Activated T-cell treated with anti-CD3 and anti-CD28 coated beads, Interleukin-2, amount 50 U/mL, for 72 hours (primary cell): ENCODE measurements at regions not wholly inside any gene's neighbourhood (a gene's known extent, or its start where the extent isn't known, plus 50 kb on each side); places are given as distances from the start of the nearest gene placed in this dataset.
"Not testable (repeated sequence)": the region's sequence is repeated elsewhere in the genome, so short reads cannot be mapped to it uniquely, and the experiment has no call there.

Experiments used
- ATAC-seq, 2 donors: fragments of 150-1000 bp; cut with Tn5 transposase; replicated peaks in 1 of 2; 2 replicates each; pipeline ENCODE4 v1.10.0; 2021; ENCODE audit warnings: moderate library complexity in 2 of 2, mild to moderate bottlenecking in 1 of 2
- DNase-seq, 2 donors: peaks; one replicate each; pipeline ENCODE4 v3.0.0; 2021 to 2022; ENCODE audit warnings: mixed read lengths in 1 of 2
- H3K27ac Mint-ChIP-seq: one replicate; pipeline ENCODE4 v1.8.0; 2022; ENCODE audit warnings: mild to moderate bottlenecking, moderate library complexity, mixed read lengths
- H3K27me3 Mint-ChIP-seq: one replicate; pipeline ENCODE4 v1.8.0; 2022; ENCODE audit warnings: low read depth, mixed read lengths
- H3K36me3 Mint-ChIP-seq, 2 donors: one replicate each; pipeline ENCODE4 v1.8.0; 2022; ENCODE audit warnings: mixed read lengths in 2 of 2, mild to moderate bottlenecking in 1 of 2; ENCODE audit not compliant: insufficient read depth in 2 of 2
- H3K4me1 Mint-ChIP-seq: one replicate; pipeline ENCODE4 v1.8.0; 2022; ENCODE audit warnings: low read depth, mixed read lengths
- H3K4me3 Mint-ChIP-seq, 2 donors: one replicate each; pipeline ENCODE4 v1.8.0; 2022; ENCODE audit warnings: mild to moderate bottlenecking in 2 of 2, mixed read lengths in 2 of 2, moderate library complexity in 2 of 2
- H3K9me3 Mint-ChIP-seq, 2 donors: one replicate each; pipeline ENCODE4 v1.8.0; 2022; ENCODE audit warnings: mixed read lengths in 2 of 2

GRCh38 chr13:65725006-65725405 lies 1505.1 kb downstream of the PCDH9 start:
- H3K36me3 Mint-ChIP-seq: no peaks in the 10 kb centered on the region

GRCh38 chr13:65724226-65724625 lies 1505.9 kb downstream of the PCDH9 start:
- Mint-ChIP-seq H3K27ac (no peak overlapping the region), H3K9me3 (peaks cover 3% of the 10 kb centered on the region in 2 donors), H3K4me3 (no peak overlapping the region), H3K36me3 (no peaks in the 10 kb centered on the region), H3K27me3 (no peaks in the 10 kb centered on the region), H3K4me1 (no peaks in the 10 kb centered on the region)
- no peak for ATAC-seq
- no peak for DNase-seq

More at GRCh38 chr13:65725006-65725405, 1505.1 kb downstream of the PCDH9 start:
- Mint-ChIP-seq H3K27me3 (no peaks in the 10 kb centered on the region), H3K4me3 (no peak overlapping the region), H3K9me3 (no peaks in the 10 kb centered on the region), H3K27ac (no peak overlapping the region), H3K4me1 (no peaks in the 10 kb centered on the region)
- DNase-seq (no peak), ATAC-seq (no peak)

- Mint-ChIP-seq H3K36me3 (peaks cover 0 to 3% of the 10 kb centered on the region in 2 donors), H3K27ac (no peak overlapping the region), H3K4me1 (no peaks in the 10 kb centered on the region), H3K4me3 (no peak overlapping the region), H3K9me3 (peaks cover 5 to 6% of the 10 kb centered on the region in 2 donors), H3K27me3 (no peaks in the 10 kb centered on the region)
- DNase-seq (no peak), ATAC-seq (no peak)
Observed at GRCh38 chr13:65722506-65722905, 1507.6 kb downstream of the PCDH9 start.

GRCh38 chr13:65719831-65720230 lies 1510.3 kb downstream of the PCDH9 start:
- H3K27ac Mint-ChIP-seq: no peak overlapping the region
- DNase-seq: no peak
- no peak for ATAC-seq

GRCh38 chr13:65710514-65710913 lies 1519.6 kb downstream of the PCDH9 start:
- H3K27me3 Mint-ChIP-seq: no peaks in the 10 kb centered on the region
- H3K27ac Mint-ChIP-seq: no peak overlapping the region

More at GRCh38 chr13:65719831-65720230, 1510.3 kb downstream of the PCDH9 start:
- Mint-ChIP-seq H3K27me3 (no peaks in the 10 kb centered on the region), H3K4me1 (no peaks in the 10 kb centered on the region), H3K4me3 (no peak overlapping the region), H3K36me3 (peaks cover 0 to 3% of the 10 kb centered on the region in 2 donors), H3K9me3 (peaks cover 6 to 8% of the 10 kb centered on the region in 2 donors)

GRCh38 chr13:65697843-65698242 lies 1532.3 kb downstream of the PCDH9 start:
- no peak for DNase-seq
- no peak overlapping the region for H3K4me3 Mint-ChIP-seq
- no peaks in the 10 kb centered on the region for H3K36me3 Mint-ChIP-seq
- no peak overlapping the region for H3K27ac Mint-ChIP-seq
- H3K9me3 Mint-ChIP-seq: peaks cover 4 to 10% of the 10 kb centered on the region in 2 donors
- ATAC-seq: no peak
- no peaks in the 10 kb centered on the region for H3K27me3 Mint-ChIP-seq
- H3K4me1 Mint-ChIP-seq: no peaks in the 10 kb centered on the region

More at GRCh38 chr13:65710514-65710913, 1519.6 kb downstream of the PCDH9 start:
- Mint-ChIP-seq H3K4me3 (no peak overlapping the region), H3K4me1 (no peaks in the 10 kb centered on the region), H3K9me3 (no peaks in the 10 kb centered on the region), H3K36me3 (no peaks in the 10 kb centered on the region)
- DNase-seq (no peak), ATAC-seq (no peak)

- DNase-seq (no peak), ATAC-seq (no peak)
- no peak overlapping the region for H3K27ac Mint-ChIP-seq
- peaks cover 0 to 2% of the 10 kb centered on the region in 2 donors for H3K36me3 Mint-ChIP-seq
- no peaks in the 10 kb centered on the region for H3K27me3 Mint-ChIP-seq
- no peaks in the 10 kb centered on the region for H3K4me1 Mint-ChIP-seq
- H3K9me3 Mint-ChIP-seq: peaks cover 6 to 8% of the 10 kb centered on the region in 2 donors
- no peak overlapping the region for H3K4me3 Mint-ChIP-seq
Observed at GRCh38 chr13:65679240-65679639, 1550.9 kb downstream of the PCDH9 start.

- H3K36me3 Mint-ChIP-seq: peaks cover 0 to 4% of the 10 kb centered on the region in 2 donors
- H3K27ac Mint-ChIP-seq: no peak overlapping the region
- peaks cover 11 to 13% of the 10 kb centered on the region in 2 donors for H3K9me3 Mint-ChIP-seq
- DNase-seq (no peak), ATAC-seq (no peak)
- H3K27me3 Mint-ChIP-seq: no peaks in the 10 kb centered on the region
- H3K4me1 Mint-ChIP-seq: no peaks in the 10 kb centered on the region
- no peak overlapping the region for H3K4me3 Mint-ChIP-seq
Observed at GRCh38 chr13:65677906-65678305, 1552.2 kb downstream of the PCDH9 start.

GRCh38 chr13:65675383-65675782 lies 1554.8 kb downstream of the PCDH9 start:
- DNase-seq, H3K36me3 Mint-ChIP-seq, ATAC-seq, H3K4me3 Mint-ChIP-seq, H3K27ac Mint-ChIP-seq, H3K27me3 Mint-ChIP-seq, H3K4me1 Mint-ChIP-seq: not testable (repeated sequence)
- peaks cover 15 to 22% of the 10 kb centered on the region in 2 donors for H3K9me3 Mint-ChIP-seq

- H3K4me1 Mint-ChIP-seq: no peaks in the 10 kb centered on the region
- ATAC-seq (no peak), DNase-seq (no peak)
- no peak overlapping the region for H3K27ac Mint-ChIP-seq
- peaks cover 16 to 23% of the 10 kb centered on the region in 2 donors for H3K9me3 Mint-ChIP-seq
- peaks cover 5 to 6% of the 10 kb centered on the region in 2 donors for H3K36me3 Mint-ChIP-seq
- no peak overlapping the region for H3K4me3 Mint-ChIP-seq
- H3K27me3 Mint-ChIP-seq: no peaks in the 10 kb centered on the region
Observed at GRCh38 chr13:65670014-65670625, 1560.0 kb downstream of the PCDH9 start.

- no peak overlapping the region for H3K27ac Mint-ChIP-seq
- no peaks in the 10 kb centered on the region for H3K4me1 Mint-ChIP-seq
- peaks cover 4 to 6% of the 10 kb centered on the region in 2 donors for H3K9me3 Mint-ChIP-seq
- ATAC-seq (no peak), DNase-seq (no peak)
- no peak overlapping the region for H3K4me3 Mint-ChIP-seq
- H3K27me3 Mint-ChIP-seq: no peaks in the 10 kb centered on the region
- peaks cover 0 to 4% of the 10 kb centered on the region in 2 donors for H3K36me3 Mint-ChIP-seq
Observed at GRCh38 chr13:65660731-65661130, 1569.4 kb downstream of the PCDH9 start.

GRCh38 chr13:65656740-65657329 lies 1573.3 kb downstream of the PCDH9 start:
- Mint-ChIP-seq H3K36me3 (peaks cover 0 to 1% of the 10 kb centered on the region in 2 donors), H3K4me1 (no peaks in the 10 kb centered on the region), H3K27me3 (no peaks in the 10 kb centered on the region), H3K9me3 (peaks cover 4% of the 10 kb centered on the region in 2 donors), H3K27ac (no peak overlapping the region), H3K4me3 (no peak overlapping the region)
- ATAC-seq (no peak), DNase-seq (no peak)

- DNase-seq: no peak
- no peak overlapping the region for H3K27ac Mint-ChIP-seq
Observed at GRCh38 chr13:65653613-65654012, 1576.5 kb downstream of the PCDH9 start.

GRCh38 chr13:65650321-65650720 lies 1579.8 kb downstream of the PCDH9 start:
- Mint-ChIP-seq H3K9me3 (peaks cover 2% of the 10 kb centered on the region in 2 donors), H3K4me1 (no peaks in the 10 kb centered on the region), H3K36me3 (no peaks in the 10 kb centered on the region), H3K27ac (no peak overlapping the region), H3K4me3 (no peak overlapping the region), H3K27me3 (no peaks in the 10 kb centered on the region)
- ATAC-seq: no peak
- DNase-seq: no peak

More at GRCh38 chr13:65653613-65654012, 1576.5 kb downstream of the PCDH9 start:
- peaks cover 2 to 3% of the 10 kb centered on the region in 2 donors for H3K9me3 Mint-ChIP-seq
- no peak overlapping the region for H3K4me3 Mint-ChIP-seq
- no peaks in the 10 kb centered on the region for H3K36me3 Mint-ChIP-seq
- H3K27me3 Mint-ChIP-seq: no peaks in the 10 kb centered on the region
- ATAC-seq: no peak
- no peaks in the 10 kb centered on the region for H3K4me1 Mint-ChIP-seq
